ENCODE measurements at regions not wholly inside any gene's neighbourhood (a gene's known extent, or its start where the extent isn't known, plus 50 kb on each side); places are given as distances from the start of the nearest gene placed in this dataset.

DNA sequence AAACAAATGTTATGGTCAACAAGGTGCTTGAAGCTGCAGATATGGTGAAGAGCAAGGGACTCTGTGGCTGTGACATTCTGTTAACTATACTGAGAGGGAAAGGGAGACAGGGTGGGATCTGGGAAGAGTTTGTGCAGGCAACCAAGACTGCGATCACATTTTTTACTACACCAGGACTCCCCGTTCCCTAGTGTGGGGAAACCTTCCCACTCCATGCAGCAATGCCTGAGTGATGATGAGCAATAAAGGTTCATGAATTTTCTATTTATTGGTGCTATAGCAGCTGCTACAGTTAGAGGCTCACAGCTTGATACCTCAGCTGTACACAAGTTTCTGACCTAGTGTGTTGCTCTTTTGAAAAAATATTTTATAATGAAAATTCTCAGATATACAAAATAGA lies 160.9 kb upstream of the SGO1 start:
- TF ChIP-seq CSDC2 (CRISPR knock-in tag; IDR thresholded peaks at IDR 0.05), result no peak
- TF ChIP-seq ESRRG (CRISPR knock-in tag; IDR thresholded peaks at IDR 0.05), result no peak
- TF ChIP-seq, protein P1, sequence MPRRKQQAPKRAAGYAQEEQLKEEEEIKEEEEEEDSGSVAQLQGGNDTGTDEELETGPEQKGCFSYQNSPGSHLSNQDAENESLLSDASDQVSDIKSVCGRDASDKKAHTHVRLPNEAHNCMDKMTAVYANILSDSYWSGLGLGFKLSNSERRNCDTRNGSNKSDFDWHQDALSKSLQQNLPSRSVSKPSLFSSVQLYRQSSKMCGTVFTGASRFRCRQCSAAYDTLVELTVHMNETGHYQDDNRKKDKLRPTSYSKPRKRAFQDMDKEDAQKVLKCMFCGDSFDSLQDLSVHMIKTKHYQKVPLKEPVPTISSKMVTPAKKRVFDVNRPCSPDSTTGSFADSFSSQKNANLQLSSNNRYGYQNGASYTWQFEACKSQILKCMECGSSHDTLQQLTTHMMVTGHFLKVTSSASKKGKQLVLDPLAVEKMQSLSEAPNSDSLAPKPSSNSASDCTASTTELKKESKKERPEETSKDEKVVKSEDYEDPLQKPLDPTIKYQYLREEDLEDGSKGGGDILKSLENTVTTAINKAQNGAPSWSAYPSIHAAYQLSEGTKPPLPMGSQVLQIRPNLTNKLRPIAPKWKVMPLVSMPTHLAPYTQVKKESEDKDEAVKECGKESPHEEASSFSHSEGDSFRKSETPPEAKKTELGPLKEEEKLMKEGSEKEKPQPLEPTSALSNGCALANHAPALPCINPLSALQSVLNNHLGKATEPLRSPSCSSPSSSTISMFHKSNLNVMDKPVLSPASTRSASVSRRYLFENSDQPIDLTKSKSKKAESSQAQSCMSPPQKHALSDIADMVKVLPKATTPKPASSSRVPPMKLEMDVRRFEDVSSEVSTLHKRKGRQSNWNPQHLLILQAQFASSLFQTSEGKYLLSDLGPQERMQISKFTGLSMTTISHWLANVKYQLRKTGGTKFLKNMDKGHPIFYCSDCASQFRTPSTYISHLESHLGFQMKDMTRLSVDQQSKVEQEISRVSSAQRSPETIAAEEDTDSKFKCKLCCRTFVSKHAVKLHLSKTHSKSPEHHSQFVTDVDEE (CRISPR knock-in tag; IDR thresholded peaks at IDR 0.05), result no peak
- no peak for TF ChIP-seq BACH2 (CRISPR knock-in tag; IDR thresholded peaks at IDR 0.05; ENCODE audit: borderline replicate concordance)
- no peak for TF ChIP-seq GLIS3 (CRISPR knock-in tag; IDR thresholded peaks at IDR 0.05)
- no peak for TF ChIP-seq ISL1 (CRISPR knock-in tag; IDR thresholded peaks at IDR 0.05)
- no peak for TF ChIP-seq ARNTL (CRISPR knock-in tag; IDR thresholded peaks at IDR 0.05; ENCODE audit: borderline replicate concordance, low read depth)
- TF ChIP-seq ZNF565 (CRISPR knock-in tag; conservative IDR thresholded peaks at IDR 0.05; ENCODE audit: low read depth), result no peak
- TF ChIP-seq TOX (CRISPR knock-in tag; IDR thresholded peaks at IDR 0.05; ENCODE audit: borderline replicate concordance), result no peak
- TF ChIP-seq PPARA (CRISPR knock-in tag; IDR thresholded peaks at IDR 0.05; ENCODE audit: borderline replicate concordance), result no peak
- no peak for TF ChIP-seq POU6F1 (CRISPR knock-in tag; IDR thresholded peaks at IDR 0.05; ENCODE audit: borderline replicate concordance, low read depth)
- no peak for TF ChIP-seq OSR1 (CRISPR knock-in tag; IDR thresholded peaks at IDR 0.05)
- no peak for TF ChIP-seq ZFP3 (CRISPR knock-in tag; IDR thresholded peaks at IDR 0.05)
- TF ChIP-seq RARB (CRISPR knock-in tag; IDR thresholded peaks at IDR 0.05), result no peak
- TF ChIP-seq, protein P2, sequence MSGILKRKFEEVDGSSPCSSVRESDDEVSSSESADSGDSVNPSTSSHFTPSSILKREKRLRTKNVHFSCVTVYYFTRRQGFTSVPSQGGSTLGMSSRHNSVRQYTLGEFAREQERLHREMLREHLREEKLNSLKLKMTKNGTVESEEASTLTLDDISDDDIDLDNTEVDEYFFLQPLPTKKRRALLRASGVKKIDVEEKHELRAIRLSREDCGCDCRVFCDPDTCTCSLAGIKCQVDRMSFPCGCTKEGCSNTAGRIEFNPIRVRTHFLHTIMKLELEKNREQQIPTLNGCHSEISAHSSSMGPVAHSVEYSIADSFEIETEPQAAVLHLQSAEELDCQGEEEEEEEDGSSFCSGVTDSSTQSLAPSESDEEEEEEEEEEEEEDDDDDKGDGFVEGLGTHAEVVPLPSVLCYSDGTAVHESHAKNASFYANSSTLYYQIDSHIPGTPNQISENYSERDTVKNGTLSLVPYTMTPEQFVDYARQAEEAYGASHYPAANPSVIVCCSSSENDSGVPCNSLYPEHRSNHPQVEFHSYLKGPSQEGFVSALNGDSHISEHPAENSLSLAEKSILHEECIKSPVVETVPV (CRISPR knock-in tag; IDR thresholded peaks at IDR 0.05), result no peak
- no peak for TF ChIP-seq CREB5 (CRISPR knock-in tag; IDR thresholded peaks at IDR 0.05; ENCODE audit: low read depth)
- no peak for TF ChIP-seq ZFP30 (CRISPR knock-in tag; IDR thresholded peaks at IDR 0.05)
- no peak for TF ChIP-seq ZNF70 (CRISPR knock-in tag; IDR thresholded peaks at IDR 0.05)
- ATAC-seq, result no peak

DNA sequence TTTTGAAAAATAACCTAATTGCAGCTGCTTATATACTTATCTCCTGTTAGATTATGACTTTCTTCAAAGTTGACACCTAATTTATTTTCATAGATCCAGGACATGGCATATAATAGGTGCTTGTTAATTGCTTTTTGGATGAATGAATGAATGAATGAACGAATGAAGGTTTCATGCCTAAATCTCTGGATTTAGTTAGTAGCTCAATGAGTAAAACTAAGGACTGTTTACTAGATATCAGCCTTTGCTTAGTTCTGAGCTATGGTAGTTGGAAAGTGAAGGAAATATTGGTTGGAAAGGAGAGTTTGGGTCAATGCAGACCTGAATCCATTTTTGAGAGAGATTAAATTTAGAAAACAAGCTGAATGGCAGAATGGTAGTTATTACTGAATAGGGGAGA lies 160.4 kb upstream of the SGO1 start:
- TF ChIP-seq ZNF70 (CRISPR knock-in tag; IDR thresholded peaks at IDR 0.05), result no peak
- no peak for TF ChIP-seq CSDC2 (CRISPR knock-in tag; IDR thresholded peaks at IDR 0.05)
- TF ChIP-seq ESRRG (CRISPR knock-in tag; IDR thresholded peaks at IDR 0.05), result no peak
- TF ChIP-seq CREB5 (CRISPR knock-in tag; IDR thresholded peaks at IDR 0.05; ENCODE audit: low read depth), result no peak
- TF ChIP-seq TOX (CRISPR knock-in tag; IDR thresholded peaks at IDR 0.05; ENCODE audit: borderline replicate concordance), result no peak
- TF ChIP-seq OSR1 (CRISPR knock-in tag; IDR thresholded peaks at IDR 0.05), result no peak
- TF ChIP-seq ZFP30 (CRISPR knock-in tag; IDR thresholded peaks at IDR 0.05), result no peak
- no peak for TF ChIP-seq SNAI2 (CRISPR knock-in tag; IDR thresholded peaks at IDR 0.05)
- TF ChIP-seq ZFP3 (CRISPR knock-in tag; IDR thresholded peaks at IDR 0.05), result no peak
- no peak for TF ChIP-seq GLIS3 (CRISPR knock-in tag; IDR thresholded peaks at IDR 0.05)
- TF ChIP-seq BACH2 (CRISPR knock-in tag; IDR thresholded peaks at IDR 0.05; ENCODE audit: borderline replicate concordance), result no peak
- no peak for TF ChIP-seq TCF4 (CRISPR knock-in tag; IDR thresholded peaks at IDR 0.05; ENCODE audit: borderline replicate concordance)
- TF ChIP-seq, protein P2 (CRISPR knock-in tag; IDR thresholded peaks at IDR 0.05), result no peak
- TF ChIP-seq PPARA (CRISPR knock-in tag; IDR thresholded peaks at IDR 0.05; ENCODE audit: borderline replicate concordance), result no peak
- TF ChIP-seq ZNF8 (CRISPR knock-in tag; IDR thresholded peaks at IDR 0.05), result no peak
- TF ChIP-seq, protein P1 (CRISPR knock-in tag; IDR thresholded peaks at IDR 0.05), result no peak
- no peak for TF ChIP-seq POU6F1 (CRISPR knock-in tag; IDR thresholded peaks at IDR 0.05; ENCODE audit: borderline replicate concordance, low read depth)

More for the DNA sequence above, 160.4 kb upstream of the SGO1 start:
- ATAC-seq, result no peak

Measured in SK-N-SH treated with all-trans-retinoic acid at 6 μM for 48 hours (cell line).